Esophagus muscularis mucosa (tissue), 4 donors: ENCODE measurements at regions not wholly inside any gene's neighbourhood (a gene's known extent, or its start where the extent isn't known, plus 50 kb on each side); places are given as distances from the start of the nearest gene placed in this dataset.

Experiments
- DNase-seq: peaks from one replicate; pipeline ENCODE4 v3.0.0-alpha.2; 2017; ENCODE audit errors: extremely low spot score
- H3K27ac ChIP-seq, 4 donors: fragments of 200-600 bp; sonication (generic); replicated peaks in 1 of 4; 1 replicate in 3 of 4; 2 replicates in 1 of 4; pipeline ENCODE4 v1.5.1; 2016 to 2019; ENCODE audit warnings: mild to moderate bottlenecking in 1 of 4
- H3K27me3 ChIP-seq, 4 donors: fragments of 200-600 bp; sonication (generic); one replicate each; pipeline versions ENCODE4 v1.5.1 to v1.6.0; 2016 to 2019
- H3K36me3 ChIP-seq, 4 donors: fragments of 200-600 bp; sonication (generic); one replicate each; pipeline ENCODE4 v1.5.1; 2016 to 2019
- H3K4me1 ChIP-seq, 4 donors: fragments of 200-600 bp; sonication (generic); one replicate each; pipeline ENCODE4 v1.5.1; 2016 to 2019
- H3K4me3 ChIP-seq, 4 donors: fragments of 200-600 bp; sonication (generic); 1 replicate in 2 of 4; 2 replicates in 2 of 4; pipeline ENCODE4 v1.5.1; 2016 to 2019; ENCODE audit warnings: mild to moderate bottlenecking in 4 of 4, moderate library complexity in 1 of 4
- H3K9me3 ChIP-seq, 4 donors: fragments of 200-600 bp; sonication (generic); 1 replicate in 3 of 4; 2 replicates in 1 of 4; pipeline ENCODE4 v1.5.1; 2016 to 2019
- EP300 ChIP-seq: sonication (generic); formaldehyde crosslinking; IDR thresholded peaks from one replicate; pipeline ENCODE4 v1.6.1; 2017; ENCODE audit warnings: antibody characterized with exemption
- POLR2A ChIP-seq: fragments of 450-650 bp; IDR thresholded peaks from one replicate; pipeline ENCODE4 v1.6.1; 2017; ENCODE audit warnings: antibody characterized with exemption, moderate library complexity, mild to moderate bottlenecking, low read depth
- POLR2AphosphoS5 ChIP-seq, 2 donors: sonication (generic); formaldehyde crosslinking; IDR thresholded peaks; one replicate each; pipeline ENCODE4 v1.6.1; 2017; ENCODE audit warnings: antibody characterized with exemption in 2 of 2
- WGBS: methylation state at CpG from one replicate; pipeline ENCODE4 v1.1.5; 2018; 5-methylcytosine and 5-hydroxymethylcytosine counted together
- intact Hi-C: fragments of 100-400 bp; cut with DNase I; formaldehyde crosslinking; loops from one replicate; pipeline ENCODE4 v1.15.1; 2023
- TF ChIP-seq, protein P1 (sequence below), 3 experiments: fragments of 200-600 bp in 2 of 3; fragments of 450-650 bp in 1 of 3; sonication (generic) in 2 of 3; IDR thresholded peaks; one replicate each; pipeline ENCODE4 v1.5.1; 2017 to 2019; ENCODE audit warnings: antibody characterized with exemption in 3 of 3, mild to moderate bottlenecking in 2 of 3, moderate library complexity in 1 of 3

DNA sequence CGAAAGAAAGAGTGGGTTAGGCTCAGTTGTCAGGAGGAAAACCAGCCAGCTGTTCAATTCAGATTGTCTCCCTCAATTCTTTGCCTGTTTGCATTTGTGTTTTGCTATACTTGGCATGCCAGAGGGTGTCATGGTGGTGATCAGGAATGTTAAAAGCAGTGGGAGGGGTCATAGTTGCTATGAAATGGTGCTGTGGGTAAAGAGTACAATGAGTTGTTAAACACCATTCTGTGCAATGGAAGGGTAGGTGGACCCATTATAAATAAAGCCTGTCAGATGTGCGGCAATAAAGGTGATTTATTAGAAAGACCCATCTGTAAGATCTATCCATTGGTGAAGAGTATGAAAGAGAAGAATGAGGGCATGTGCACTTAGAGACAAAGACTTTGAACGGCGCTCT is 82.2 kb downstream of the MRPL32 start:
- intact Hi-C loops = no loop called here
- no peak overlapping the region for H3K4me3 ChIP-seq
- 92% methylated on average over 4 of the region's 4 CpGs for WGBS

DNA sequence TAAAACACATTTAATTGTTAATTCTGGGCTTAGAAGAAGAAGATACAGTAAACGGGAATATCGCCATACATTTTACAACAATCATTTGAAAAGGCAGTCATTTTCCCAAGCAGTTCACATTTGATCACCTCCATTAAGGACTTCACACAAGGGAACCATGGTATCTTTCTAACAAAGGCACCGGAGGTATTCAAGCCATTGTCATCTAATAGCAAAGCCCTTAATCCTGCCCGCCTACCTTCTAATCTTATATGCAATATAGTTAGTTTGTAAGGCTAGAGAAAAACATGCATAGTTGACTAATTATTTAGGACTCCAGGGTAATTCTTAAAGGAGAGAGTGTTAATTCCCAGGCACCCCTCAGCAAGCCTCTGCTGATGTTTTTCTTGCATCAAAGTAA is 83.1 kb downstream of the MRPL32 start:
- Histone ChIP-seq H3K27ac (no peak overlapping the region), H3K4me3 (no peak overlapping the region), H3K27me3 (no peaks in the 10 kb centered on the region), H3K4me1 (no peaks in the 10 kb centered on the region), H3K9me3 (no peaks in the 10 kb centered on the region), H3K36me3 (no peaks in the 10 kb centered on the region)
- TF ChIP-seq EP300 (no peak), POLR2AphosphoS5 (IDR thresholded peaks at IDR 0.05) (no peak), POLR2A (no peak)
- TF ChIP-seq, protein P1, sequence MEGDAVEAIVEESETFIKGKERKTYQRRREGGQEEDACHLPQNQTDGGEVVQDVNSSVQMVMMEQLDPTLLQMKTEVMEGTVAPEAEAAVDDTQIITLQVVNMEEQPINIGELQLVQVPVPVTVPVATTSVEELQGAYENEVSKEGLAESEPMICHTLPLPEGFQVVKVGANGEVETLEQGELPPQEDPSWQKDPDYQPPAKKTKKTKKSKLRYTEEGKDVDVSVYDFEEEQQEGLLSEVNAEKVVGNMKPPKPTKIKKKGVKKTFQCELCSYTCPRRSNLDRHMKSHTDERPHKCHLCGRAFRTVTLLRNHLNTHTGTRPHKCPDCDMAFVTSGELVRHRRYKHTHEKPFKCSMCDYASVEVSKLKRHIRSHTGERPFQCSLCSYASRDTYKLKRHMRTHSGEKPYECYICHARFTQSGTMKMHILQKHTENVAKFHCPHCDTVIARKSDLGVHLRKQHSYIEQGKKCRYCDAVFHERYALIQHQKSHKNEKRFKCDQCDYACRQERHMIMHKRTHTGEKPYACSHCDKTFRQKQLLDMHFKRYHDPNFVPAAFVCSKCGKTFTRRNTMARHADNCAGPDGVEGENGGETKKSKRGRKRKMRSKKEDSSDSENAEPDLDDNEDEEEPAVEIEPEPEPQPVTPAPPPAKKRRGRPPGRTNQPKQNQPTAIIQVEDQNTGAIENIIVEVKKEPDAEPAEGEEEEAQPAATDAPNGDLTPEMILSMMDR (IDR thresholded peaks at IDR 0.05) = no peak
- intact Hi-C loops = no loop called here
- DNase-seq = no peak
- WGBS = 78% methylated on average over 4 of the region's 4 CpGs

More for the DNA sequence above, 82.2 kb downstream of the MRPL32 start:
- no peak overlapping the region for H3K27ac ChIP-seq
- no peaks in the 10 kb centered on the region for H3K36me3 ChIP-seq
- no peak for TF ChIP-seq POLR2A
- H3K4me1 ChIP-seq = no peaks in the 10 kb centered on the region
- H3K27me3 ChIP-seq = no peaks in the 10 kb centered on the region
- no peak for DNase-seq
- no peaks in the 10 kb centered on the region for H3K9me3 ChIP-seq

DNA sequence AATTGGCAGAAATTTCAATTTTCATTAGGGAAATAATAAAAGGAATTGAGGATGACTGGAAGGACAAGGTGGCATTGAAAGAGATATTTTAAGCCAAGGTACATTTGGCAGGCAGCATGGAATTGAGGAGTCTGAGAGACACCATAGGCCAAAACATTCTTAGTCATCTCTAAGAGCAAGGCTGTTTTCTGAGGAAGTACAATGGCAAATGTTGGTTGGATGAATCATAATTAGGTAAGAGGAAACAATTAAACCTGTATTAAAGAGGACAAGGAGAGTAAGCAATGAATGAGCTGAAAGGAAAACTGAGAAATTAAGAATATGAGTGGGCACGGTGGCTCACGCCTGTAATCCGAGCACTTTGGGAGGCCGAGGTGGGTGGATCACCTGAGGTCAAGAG is 86.3 kb downstream of the MRPL32 start:
- H3K36me3 ChIP-seq = no peaks in the 10 kb centered on the region
- H3K4me1 ChIP-seq = no peaks in the 10 kb centered on the region
- no peaks in the 10 kb centered on the region for H3K9me3 ChIP-seq
- 86% methylated on average over 4 of the region's 4 CpGs for WGBS
- no peaks in the 10 kb centered on the region for H3K27me3 ChIP-seq
- intact Hi-C loops = no loop called here
- no peak overlapping the region for H3K27ac ChIP-seq
- no peak overlapping the region for H3K4me3 ChIP-seq
- TF ChIP-seq POLR2A = no peak
- TF ChIP-seq, protein P1 (IDR thresholded peaks at IDR 0.05) = no peak
- no peak for TF ChIP-seq EP300
- no peak for TF ChIP-seq POLR2AphosphoS5 (IDR thresholded peaks at IDR 0.05)
- no peak for DNase-seq

DNA sequence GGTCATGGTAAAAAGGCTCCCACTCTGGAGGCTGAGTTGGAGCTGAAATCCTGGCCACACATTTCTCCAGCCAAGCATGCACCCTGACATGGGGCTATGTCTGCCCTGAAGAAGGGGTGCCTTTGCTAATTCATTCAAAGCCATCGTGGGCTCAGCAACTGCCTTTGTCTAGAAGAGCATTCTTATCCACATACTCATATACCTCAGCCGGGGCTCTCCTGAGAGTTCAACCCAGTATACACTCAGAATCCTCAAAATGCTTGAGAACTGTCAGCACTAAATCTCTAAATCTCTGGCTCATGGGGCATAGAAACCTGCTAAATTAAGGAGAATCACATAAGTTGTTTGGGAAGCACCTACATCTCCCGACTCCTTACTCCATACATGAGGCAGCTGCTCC is 89.3 kb downstream of the MRPL32 start:
- H3K9me3 ChIP-seq = no peaks in the 10 kb centered on the region
- no peaks in the 10 kb centered on the region for H3K4me1 ChIP-seq
- H3K36me3 ChIP-seq = no peaks in the 10 kb centered on the region
- no peak overlapping the region for H3K27ac ChIP-seq
- DNase-seq = no peak
- 69% methylated on average over 3 of the region's 3 CpGs for WGBS
- intact Hi-C loops = no loop called here
- H3K4me3 ChIP-seq = no peak overlapping the region
- no peaks in the 10 kb centered on the region for H3K27me3 ChIP-seq
- TF ChIP-seq, protein P1 (IDR thresholded peaks at IDR 0.05) = no peak
- TF ChIP-seq EP300 (no peak), POLR2AphosphoS5 (IDR thresholded peaks at IDR 0.05) (no peak), POLR2A (no peak)

DNA sequence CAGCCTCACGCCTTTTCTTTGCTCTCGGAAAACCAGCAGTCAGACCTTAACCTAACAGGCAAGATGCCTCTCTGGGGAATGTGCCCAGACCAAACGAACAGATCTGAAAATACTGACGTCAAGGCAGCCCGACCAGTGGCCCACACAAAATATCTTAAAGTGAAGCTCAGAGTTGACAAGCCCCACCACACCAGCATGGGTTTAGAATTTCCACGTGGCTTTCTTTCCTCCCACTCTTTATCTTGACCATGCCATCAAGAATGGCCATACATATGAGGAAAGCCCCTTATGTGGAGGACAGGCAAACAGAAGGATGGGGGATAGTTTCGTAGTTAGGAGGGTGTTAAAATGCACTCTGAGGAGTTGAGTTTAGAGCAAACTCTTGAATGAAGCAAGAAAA is 89.8 kb downstream of the MRPL32 start:
- no peak overlapping the region for H3K4me3 ChIP-seq
- intact Hi-C loops = no loop called here
- H3K27ac ChIP-seq = no peak overlapping the region
- TF ChIP-seq POLR2A (no peak), POLR2AphosphoS5 (IDR thresholded peaks at IDR 0.05) (no peak), EP300 (no peak)
- TF ChIP-seq, protein P1 (IDR thresholded peaks at IDR 0.05) = no peak
- H3K27me3 ChIP-seq = no peaks in the 10 kb centered on the region
- no peak for DNase-seq
- no peaks in the 10 kb centered on the region for H3K36me3 ChIP-seq
- no peaks in the 10 kb centered on the region for H3K4me1 ChIP-seq
- 83% methylated on average over 6 of the region's 7 CpGs for WGBS
- no peaks in the 10 kb centered on the region for H3K9me3 ChIP-seq
